NCI-H1930 (cell line): ENCODE measurements at regions not wholly inside any gene's neighbourhood (a gene's known extent, or its start where the extent isn't known, plus 50 kb on each side); places are given as distances from the start of the nearest gene placed in this dataset.
"Not testable (repeated sequence)": the region's sequence is repeated elsewhere in the genome, so short reads cannot be mapped to it uniquely, and the experiment has no call there.

Experiments
- DNase-seq, 2 experiments: peaks; one replicate each; lab custom pipeline; 2025; lab: John Stamatoyannopoulos, UW

- no peak for DNase-seq
These were observed 132.7 kb upstream of the TCF21 start for GRCh38 chr6:133756078-133756695.

- DNase-seq: no peak
These were observed 131.6 kb upstream of the TCF21 start for GRCh38 chr6:133757335-133757734.

GRCh38 chr6:133758815-133759335, 130.0 kb upstream of the TCF21 start:
- no peak for DNase-seq

GRCh38 chr6:133759524-133759923, 129.4 kb upstream of the TCF21 start:
- DNase-seq: no peak

- DNase-seq: no peak
These were observed 127.2 kb upstream of the TCF21 start for GRCh38 chr6:133761706-133762105.

GRCh38 chr6:133764008-133764753, 124.7 kb upstream of the TCF21 start:
- no peak for DNase-seq

GRCh38 chr6:133764754-133765208, 124.1 kb upstream of the TCF21 start:
- DNase-seq: no peak

GRCh38 chr6:133767357-133767970, 121.4 kb upstream of the TCF21 start:
- DNase-seq: no peak

- DNase-seq: no peak
These were observed 120.1 kb upstream of the TCF21 start for GRCh38 chr6:133768656-133769295.

- no peak for DNase-seq
These were observed 119.5 kb upstream of the TCF21 start for GRCh38 chr6:133769463-133769862.

GRCh38 chr6:133772567-133772966, 116.3 kb upstream of the TCF21 start:
- DNase-seq: no peak

GRCh38 chr6:133773776-133774175, 115.1 kb upstream of the TCF21 start:
- DNase-seq: no peak

GRCh38 chr6:133774356-133774755, 114.6 kb upstream of the TCF21 start:
- no peak for DNase-seq

GRCh38 chr6:133778414-133779130, 110.3 kb upstream of the TCF21 start:
- no peak for DNase-seq

GRCh38 chr6:133779916-133780695, 108.8 kb upstream of the TCF21 start:
- DNase-seq: no peak

- no peak for DNase-seq
These were observed 102.9 kb upstream of the TCF21 start for GRCh38 chr6:133786016-133786415.

- no peak for DNase-seq
These were observed 101.8 kb upstream of the TCF21 start for GRCh38 chr6:133787122-133787521.

GRCh38 chr6:133787859-133788505, 100.9 kb upstream of the TCF21 start:
- no peak for DNase-seq

- DNase-seq: no peak
These were observed 100.4 kb upstream of the TCF21 start for GRCh38 chr6:133788556-133788955.

- DNase-seq: not testable (repeated sequence)
These were observed 99.5 kb upstream of the TCF21 start for GRCh38 chr6:133789449-133789848.
